Activated CD4-positive, alpha-beta T cell treated with anti-CD3 and anti-CD28 coated beads, Interleukin-2, amount 10 ng/mL, durations not matched to agents 7 days and 5 days (primary cell): ENCODE measurements at regions not wholly inside any gene's neighbourhood (a gene's known extent, or its start where the extent isn't known, plus 50 kb on each side); places are given as distances from the start of the nearest gene placed in this dataset.
A peak's percentile ranks its signal among the peaks of the same experiment; 100 is the strongest.
"Not testable (repeated sequence)": the region's sequence is repeated elsewhere in the genome, so short reads cannot be mapped to it uniquely, and the experiment has no call there.

Source experiments
- CTCF ChIA-PET: fragments of 350-600 bp; sonication (Branson Sonifier 250); formaldehyde crosslinking; loops from one replicate; lab custom pipeline; 2021; ENCODE audit warnings: antibody characterized with exemption; lab: Charles Lee
- POLR2A ChIA-PET: fragments of 350-600 bp; sonication (Branson Sonifier 250); formaldehyde crosslinking; loops from one replicate; lab custom pipeline; 2021; ENCODE audit warnings: antibody characterized with exemption; lab: Charles Lee
- DNase-seq: peaks from one replicate; pipeline ENCODE4 v3.0.0-alpha.2; 2020
- H3K27ac Mint-ChIP-seq: one replicate; pipeline ENCODE4 v1.8.0; 2021; ENCODE audit warnings: mild to moderate bottlenecking, moderate library complexity, mixed read lengths
- H3K27me3 Mint-ChIP-seq: one replicate; pipeline ENCODE4 v1.8.0; 2021; ENCODE audit warnings: mixed read lengths
- H3K36me3 Mint-ChIP-seq: one replicate; pipeline ENCODE4 v1.8.0; 2021; ENCODE audit warnings: low read depth, mixed read lengths
- H3K4me1 Mint-ChIP-seq: one replicate; pipeline ENCODE4 v1.8.0; 2021; ENCODE audit warnings: mixed read lengths
- H3K4me3 Mint-ChIP-seq: one replicate; pipeline ENCODE4 v1.8.0; 2021; ENCODE audit warnings: mild to moderate bottlenecking, moderate library complexity, mixed read lengths
- H3K9me3 Mint-ChIP-seq: one replicate; pipeline ENCODE4 v1.8.0; 2021; ENCODE audit warnings: mixed read lengths

DNA sequence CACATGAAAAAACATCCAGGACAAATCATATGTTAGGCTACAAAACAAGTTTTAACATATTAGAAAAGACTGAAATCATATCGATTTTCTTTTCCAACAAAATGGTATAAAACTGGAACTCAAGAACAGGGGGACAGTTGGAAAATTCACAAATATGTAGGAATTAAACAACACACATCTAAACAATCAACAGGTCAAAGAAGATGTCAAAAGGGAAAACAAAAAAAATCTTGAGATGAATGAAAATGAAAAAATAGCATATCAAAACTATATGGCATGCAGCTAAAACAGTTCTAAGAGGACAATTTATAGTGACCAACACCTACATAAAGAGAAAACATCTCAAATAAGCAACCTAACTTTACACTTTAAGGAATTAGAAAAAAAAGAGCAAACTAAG, 585.3 kb downstream of the UQCRFS1 start:
- no peak for DNase-seq
- H3K27ac Mint-ChIP-seq, result no peak overlapping the region
- no peaks in the 10 kb centered on the region for H3K36me3 Mint-ChIP-seq
- POLR2A ChIA-PET, result no interaction called here
- no peak overlapping the region for H3K4me3 Mint-ChIP-seq
- CTCF ChIA-PET, result no interaction called here
- H3K27me3 Mint-ChIP-seq, result no peaks in the 10 kb centered on the region
- peaks cover 4% of the 10 kb centered on the region for H3K4me1 Mint-ChIP-seq
- H3K9me3 Mint-ChIP-seq, result peaks cover 9% of the 10 kb centered on the region

DNA sequence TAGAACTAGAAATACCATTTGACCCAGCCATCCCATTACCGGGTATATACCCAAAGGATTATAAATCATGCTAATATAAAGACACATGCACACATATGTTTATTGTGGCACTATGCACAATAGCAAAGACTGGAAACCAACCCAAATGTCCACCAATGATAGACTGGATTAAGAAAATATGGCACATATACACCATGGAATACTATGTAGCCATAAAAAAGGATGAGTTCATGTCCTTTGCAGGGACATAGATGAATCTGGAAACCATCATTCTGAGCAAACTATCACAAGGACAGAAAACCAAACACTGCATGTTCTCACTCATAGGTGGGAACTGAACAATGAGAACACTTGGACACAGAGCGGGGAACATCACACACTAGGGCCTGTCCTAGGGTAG, 586.5 kb downstream of the UQCRFS1 start:
- peaks cover 11% of the 10 kb centered on the region for H3K9me3 Mint-ChIP-seq
- CTCF ChIA-PET, H3K27ac Mint-ChIP-seq, DNase-seq, H3K4me1 Mint-ChIP-seq, H3K27me3 Mint-ChIP-seq, POLR2A ChIA-PET, H3K4me3 Mint-ChIP-seq, H3K36me3 Mint-ChIP-seq: not testable (repeated sequence)

DNA sequence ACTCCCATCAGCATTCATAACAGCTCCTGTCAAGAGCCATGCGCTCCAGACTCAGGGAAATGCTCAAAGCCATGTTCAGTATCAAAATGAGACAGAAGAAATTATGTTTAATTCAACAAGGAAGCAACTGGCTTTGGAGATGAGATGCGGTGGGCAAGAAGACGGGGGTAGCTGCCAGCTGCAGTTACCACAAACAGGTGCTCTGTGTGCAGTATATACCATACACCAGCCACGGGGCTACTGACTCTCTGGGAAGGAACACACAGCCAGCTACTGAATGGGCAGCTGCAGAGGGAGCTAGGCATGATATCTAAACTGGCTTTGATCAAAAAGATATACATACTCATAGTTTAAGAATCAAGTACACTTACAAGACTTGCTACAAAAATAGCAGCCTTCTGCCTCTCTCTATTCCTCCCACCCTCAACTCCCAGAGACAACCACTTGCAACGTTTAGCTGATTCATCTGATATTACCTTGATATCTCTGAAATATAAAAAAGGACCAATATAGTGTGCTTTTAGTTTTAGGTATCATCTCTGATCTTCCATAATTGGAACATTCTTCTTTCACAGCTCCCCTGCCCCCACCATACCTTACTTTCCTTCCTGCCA, 593.0 kb downstream of the UQCRFS1 start:
- Mint-ChIP-seq H3K9me3 (peaks cover 10% of the 10 kb centered on the region), H3K4me1 (no peaks in the 10 kb centered on the region), H3K27ac (no peak overlapping the region), H3K4me3 (no peak overlapping the region), H3K27me3 (peaks cover 5% of the 10 kb centered on the region), H3K36me3 (no peaks in the 10 kb centered on the region)
- ChIA-PET POLR2A (no interaction called here), CTCF (interaction anchor here (1.4 kb wide), 1 partner anchor 21 kb away, joined by 3 read pairs; no protein-coding TSS in a partner anchor)
- no peak for DNase-seq

DNA sequence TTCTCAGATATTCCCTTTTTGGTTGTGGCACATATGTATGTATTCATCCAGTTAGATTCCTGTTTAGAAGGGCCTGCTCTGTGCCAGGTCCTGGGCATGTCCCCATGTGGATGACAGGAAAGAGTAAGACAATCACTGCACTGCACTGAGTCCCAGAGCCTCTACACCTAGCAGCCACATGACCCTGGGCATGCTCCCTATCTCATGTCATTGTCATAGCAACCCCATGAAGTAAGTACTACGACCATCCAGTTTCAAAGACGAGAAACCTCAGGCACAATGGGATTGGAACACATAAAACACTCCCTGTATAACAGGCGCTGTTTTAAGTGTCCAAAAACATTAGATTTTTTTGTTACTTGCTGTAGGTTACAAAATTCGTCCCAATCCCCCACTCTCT, 594.4 kb downstream of the UQCRFS1 start:
- peaks cover 20% of the 10 kb centered on the region for H3K9me3 Mint-ChIP-seq
- H3K27ac Mint-ChIP-seq, result no peak overlapping the region
- no peak for DNase-seq
- no peak overlapping the region for H3K4me3 Mint-ChIP-seq
- no peaks in the 10 kb centered on the region for H3K4me1 Mint-ChIP-seq
- no peaks in the 10 kb centered on the region for H3K36me3 Mint-ChIP-seq
- CTCF ChIA-PET, result interaction anchor here (1.4 kb wide), 1 partner anchor 22 kb away, joined by 3 read pairs; no protein-coding TSS in a partner anchor
- POLR2A ChIA-PET, result no interaction called here
- peaks cover 5% of the 10 kb centered on the region for H3K27me3 Mint-ChIP-seq

- Mint-ChIP-seq H3K36me3 (no peaks in the 10 kb centered on the region), H3K27me3 (peaks cover 5% of the 10 kb centered on the region), H3K9me3 (peaks cover 24% of the 10 kb centered on the region), H3K27ac (no peak overlapping the region), H3K4me1 (no peaks in the 10 kb centered on the region), H3K4me3 (no peak overlapping the region)
- POLR2A ChIA-PET, result no interaction called here
- CTCF ChIA-PET, result no interaction called here
- DNase-seq, result no peak
Measured at GRCh38 chr19:28615966-28616365, 597.0 kb downstream of the UQCRFS1 start.

GRCh38 chr19:28615546-28615916, 597.4 kb downstream of the UQCRFS1 start:
- Mint-ChIP-seq H3K4me3 (no peak overlapping the region), H3K4me1 (no peaks in the 10 kb centered on the region), H3K27ac (no peak overlapping the region), H3K36me3 (no peaks in the 10 kb centered on the region), H3K9me3 (peaks cover 24% of the 10 kb centered on the region), H3K27me3 (peaks cover 5% of the 10 kb centered on the region)
- POLR2A ChIA-PET, result no interaction called here
- DNase-seq, result no peak
- CTCF ChIA-PET, result no interaction called here

GRCh38 chr19:28614634-28615545, 598.1 kb downstream of the UQCRFS1 start:
- Mint-ChIP-seq H3K4me1 (no peaks in the 10 kb centered on the region), H3K27me3 (no peaks in the 10 kb centered on the region), H3K27ac (peak overlapping the region; percentile 48), H3K9me3 (peaks cover 24% of the 10 kb centered on the region), H3K4me3 (no peak overlapping the region), H3K36me3 (no peaks in the 10 kb centered on the region)
- ChIA-PET CTCF (no interaction called here), POLR2A (no interaction called here)
- no peak for DNase-seq

DNA sequence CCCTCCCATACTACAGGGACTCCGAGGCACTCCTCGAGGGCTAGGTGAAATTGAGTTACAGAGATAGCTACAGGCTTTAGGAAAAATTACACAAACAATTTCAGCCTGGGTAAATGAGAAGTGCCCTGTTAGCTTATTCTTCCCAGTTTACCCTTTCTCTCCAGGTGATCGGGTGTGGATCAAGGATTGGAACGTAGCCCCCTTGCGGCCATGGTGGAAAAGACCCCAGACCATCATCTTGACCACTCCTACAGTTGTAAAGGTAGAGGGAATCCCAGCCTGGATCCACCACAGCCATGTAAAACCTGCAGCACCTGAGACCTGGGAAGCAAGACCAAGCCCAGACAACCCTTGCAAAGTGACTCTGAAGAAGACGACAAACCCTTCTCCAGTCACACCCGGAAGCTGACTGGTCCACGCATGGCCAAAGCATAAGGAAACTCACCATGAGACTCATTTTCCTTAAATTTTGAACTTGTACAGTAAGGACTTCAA, 600.6 kb downstream of the UQCRFS1 start:
- H3K36me3 Mint-ChIP-seq, result no peaks in the 10 kb centered on the region
- H3K4me3 Mint-ChIP-seq, result no peak overlapping the region
- no peak for DNase-seq
- peaks cover 24% of the 10 kb centered on the region for H3K9me3 Mint-ChIP-seq
- H3K4me1 Mint-ChIP-seq, result no peaks in the 10 kb centered on the region
- no peak overlapping the region for H3K27ac Mint-ChIP-seq
- ChIA-PET CTCF (no interaction called here), POLR2A (no interaction called here)
- no peaks in the 10 kb centered on the region for H3K27me3 Mint-ChIP-seq

GRCh38 chr19:28611227-28611914, 601.6 kb downstream of the UQCRFS1 start:
- H3K36me3 Mint-ChIP-seq, H3K27ac Mint-ChIP-seq, CTCF ChIA-PET, H3K4me3 Mint-ChIP-seq, DNase-seq, H3K4me1 Mint-ChIP-seq, H3K27me3 Mint-ChIP-seq, POLR2A ChIA-PET: not testable (repeated sequence)
- H3K9me3 Mint-ChIP-seq, result peaks cover 32% of the 10 kb centered on the region

GRCh38 chr19:28610731-28611130, 602.2 kb downstream of the UQCRFS1 start:
- DNase-seq, result no peak
- Mint-ChIP-seq H3K9me3 (peaks cover 35% of the 10 kb centered on the region), H3K27ac (no peak overlapping the region), H3K27me3 (no peaks in the 10 kb centered on the region), H3K36me3 (no peaks in the 10 kb centered on the region), H3K4me3 (no peak overlapping the region), H3K4me1 (no peaks in the 10 kb centered on the region)
- POLR2A ChIA-PET, result no interaction called here
- CTCF ChIA-PET, result no interaction called here

GRCh38 chr19:28609944-28610343, 603.0 kb downstream of the UQCRFS1 start:
- Mint-ChIP-seq H3K9me3 (peaks cover 32% of the 10 kb centered on the region), H3K27me3 (no peaks in the 10 kb centered on the region), H3K4me3 (no peak overlapping the region), H3K36me3 (no peaks in the 10 kb centered on the region), H3K4me1 (no peaks in the 10 kb centered on the region), H3K27ac (no peak overlapping the region)
- no peak for DNase-seq
- CTCF ChIA-PET, result no interaction called here
- POLR2A ChIA-PET, result no interaction called here

DNA sequence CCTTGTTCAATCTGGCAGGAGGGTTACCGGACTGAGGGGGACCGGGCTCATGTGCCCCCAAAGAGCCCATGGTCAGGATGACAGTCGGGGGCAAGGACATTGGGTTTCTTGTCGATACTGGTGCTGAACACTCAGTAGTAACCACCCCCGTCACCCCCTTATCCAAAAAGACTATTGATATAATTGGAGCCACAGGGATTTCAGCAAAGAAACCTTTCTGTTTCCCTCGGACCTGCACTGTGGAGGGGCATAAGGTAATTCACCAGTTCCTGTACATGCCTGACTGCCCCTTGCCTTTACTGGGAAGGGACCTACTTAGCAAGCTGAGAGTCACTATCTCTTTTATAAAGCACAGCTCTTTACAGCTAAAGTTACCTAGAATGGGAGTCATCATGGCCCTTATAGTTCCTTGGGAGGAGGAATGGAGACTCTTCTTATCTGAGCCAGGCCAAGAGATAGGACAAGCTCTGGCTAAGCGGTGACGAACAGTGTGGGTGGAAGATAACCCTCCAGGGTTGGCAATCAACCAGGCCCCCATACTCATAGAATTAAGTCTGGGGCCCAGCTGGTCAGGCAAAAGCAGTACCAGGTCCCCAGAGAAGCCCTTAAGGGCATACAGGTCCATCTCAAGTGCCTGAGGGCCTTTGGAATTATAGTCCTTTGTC, 603.7 kb downstream of the UQCRFS1 start:
- H3K4me3 Mint-ChIP-seq, result no peak overlapping the region
- no peak overlapping the region for H3K27ac Mint-ChIP-seq
- POLR2A ChIA-PET, result no interaction called here
- H3K4me1 Mint-ChIP-seq, result no peaks in the 10 kb centered on the region
- DNase-seq, result no peak
- no peaks in the 10 kb centered on the region for H3K36me3 Mint-ChIP-seq
- H3K27me3 Mint-ChIP-seq, result no peaks in the 10 kb centered on the region
- peaks cover 26% of the 10 kb centered on the region for H3K9me3 Mint-ChIP-seq
- CTCF ChIA-PET, result no interaction called here
